Skeletal muscle cell (primary cell): ENCODE measurements at regions not wholly inside any gene's neighbourhood (a gene's known extent, or its start where the extent isn't known, plus 50 kb on each side); places are given as distances from the start of the nearest gene placed in this dataset.

ENCODE experiments used
- DNase-seq: peaks from one replicate; pipeline ENCODE4 v3.0.0-alpha.2; 2010; ENCODE audit warnings: low read depth
- H3K4me3 ChIP-seq: 2 replicates; pipeline ENCODE4 v1.5.1; 2011; ENCODE audit warnings: low read depth, mild to moderate bottlenecking, control low read depth, low read length, moderate library complexity

DNA sequence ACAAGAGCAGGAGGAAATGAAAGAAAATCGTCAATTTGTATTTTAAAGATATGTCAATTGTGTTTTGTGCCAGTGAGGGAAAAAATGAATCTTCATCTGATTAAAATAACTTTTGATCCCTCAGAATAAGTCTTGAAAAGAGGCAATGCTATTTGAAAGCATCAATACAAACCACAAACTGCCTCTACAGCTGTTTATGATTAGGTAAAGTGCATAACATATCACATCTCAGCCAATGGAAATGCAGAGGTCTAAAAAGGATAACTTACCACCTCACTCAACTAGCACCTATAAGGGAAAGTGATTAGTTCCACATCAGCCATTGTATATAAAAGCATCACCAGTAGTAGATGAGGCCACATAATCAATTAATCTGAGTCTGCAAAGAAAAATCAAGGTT is 492.2 kb upstream of the CDH2 start:
- DNase-seq: no peak
- H3K4me3 ChIP-seq: no peak overlapping the region

GRCh38 chr18:28666216-28666615 is 489.3 kb upstream of the CDH2 start:
- no peak overlapping the region for H3K4me3 ChIP-seq
- DNase-seq: no peak

DNA sequence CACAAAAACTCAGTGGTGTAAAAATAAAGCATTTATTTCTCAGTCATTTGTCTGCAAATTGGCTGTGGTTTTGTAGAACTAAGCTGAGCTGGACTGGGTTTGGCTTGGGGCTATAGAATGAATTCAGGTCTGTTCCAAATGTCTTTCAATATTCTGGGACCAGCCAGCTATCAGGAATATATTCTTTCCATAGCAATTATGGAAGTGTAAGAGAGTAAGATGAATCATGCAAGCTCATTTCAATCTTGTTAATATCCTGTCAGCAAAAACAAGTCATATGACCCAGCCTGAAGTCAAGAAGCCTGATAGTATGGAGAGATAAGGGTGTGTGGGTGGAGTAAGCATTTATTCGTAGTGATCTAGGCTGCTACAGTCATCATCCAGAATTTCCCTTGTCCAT is 481.0 kb upstream of the CDH2 start:
- H3K4me3 ChIP-seq: no peak overlapping the region
- no peak for DNase-seq

DNA sequence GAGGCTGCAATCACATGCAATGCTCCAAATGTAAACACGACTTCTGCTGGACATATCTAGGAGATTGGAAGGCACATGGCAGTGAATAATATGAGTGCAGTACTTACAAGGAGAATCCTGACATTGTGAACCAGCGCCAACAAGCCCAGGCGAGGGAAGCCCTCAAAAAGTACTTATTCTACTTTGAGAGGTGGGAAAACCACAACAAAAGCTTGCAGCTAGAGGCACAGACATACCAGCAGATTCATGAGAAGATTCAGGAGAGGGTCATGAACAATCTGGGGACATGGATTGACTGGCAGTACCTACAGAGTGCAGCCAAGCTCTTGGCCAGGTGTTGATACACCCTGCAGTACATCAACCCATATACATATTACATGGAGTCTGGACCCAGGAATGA is 475.7 kb upstream of the CDH2 start:
- no peak for DNase-seq
- no peak overlapping the region for H3K4me3 ChIP-seq

DNA sequence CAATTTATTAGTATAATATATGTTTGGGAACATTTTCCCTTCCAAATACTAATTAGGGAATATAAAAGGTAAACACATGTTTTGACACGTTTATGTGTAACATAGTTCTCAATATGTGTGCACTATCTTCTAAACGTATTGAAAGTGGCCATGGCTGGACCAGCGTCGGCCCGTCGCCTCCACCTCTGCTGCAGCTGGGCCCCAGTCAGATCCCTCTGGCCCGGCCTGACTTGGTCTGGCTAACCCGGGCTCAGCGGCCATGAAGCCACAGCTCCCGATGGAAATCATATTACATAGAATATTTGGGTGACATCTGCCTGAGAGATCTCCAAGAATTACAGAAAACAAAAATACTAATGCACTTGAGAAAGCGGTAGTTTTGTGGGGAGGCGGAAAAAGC is 474.4 kb upstream of the CDH2 start:
- H3K4me3 ChIP-seq: no peak overlapping the region
- no peak for DNase-seq

- DNase-seq: no peak
These were observed 473.9 kb upstream of the CDH2 start for GRCh38 chr18:28650860-28651259.

DNA sequence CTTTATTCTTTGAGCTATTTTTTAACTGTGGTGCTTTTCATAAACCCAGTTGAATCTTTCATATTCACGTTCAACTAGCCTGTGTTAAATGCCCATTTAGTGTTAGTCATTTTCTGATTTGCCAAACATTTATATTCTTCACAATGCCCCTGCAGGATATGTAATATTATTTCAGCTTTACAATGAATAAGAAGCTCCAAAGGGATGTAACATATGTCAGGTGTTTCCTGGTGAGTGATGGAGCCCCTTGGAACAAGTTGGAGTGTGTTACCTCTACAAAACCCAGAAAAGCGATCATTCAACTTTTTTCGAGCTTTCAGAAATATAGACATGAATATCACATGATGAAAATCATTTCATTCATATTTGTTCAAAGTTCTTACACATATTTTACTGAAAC is 471.0 kb upstream of the CDH2 start:
- no peak overlapping the region for H3K4me3 ChIP-seq

More at GRCh38 chr18:28650860-28651259, 473.9 kb upstream of the CDH2 start:
- no peak overlapping the region for H3K4me3 ChIP-seq

DNA sequence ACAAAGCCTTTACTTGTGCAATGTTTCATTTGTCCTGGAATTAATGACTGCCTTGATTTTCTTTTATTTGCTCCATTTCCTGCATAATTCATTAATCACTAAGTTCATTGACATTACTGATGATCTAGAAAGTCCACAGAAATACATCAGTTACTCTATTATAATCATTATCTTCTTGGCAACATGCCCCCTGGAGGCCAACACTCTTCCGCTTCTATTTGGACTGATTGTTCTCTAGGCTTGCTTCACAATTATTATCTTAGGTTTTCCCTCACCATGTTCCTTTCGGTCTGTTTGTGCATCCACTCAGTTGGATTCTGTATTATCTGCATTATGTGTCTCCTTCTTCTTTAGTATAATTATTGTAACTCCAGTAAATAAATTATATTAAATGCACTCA is 461.0 kb upstream of the CDH2 start:
- DNase-seq: no peak
- no peak overlapping the region for H3K4me3 ChIP-seq

More for the DNA sequence above, 471.0 kb upstream of the CDH2 start:
- DNase-seq: no peak

GRCh38 chr18:28635530-28635929 is 458.6 kb upstream of the CDH2 start:
- no peak overlapping the region for H3K4me3 ChIP-seq
- DNase-seq: no peak

DNA sequence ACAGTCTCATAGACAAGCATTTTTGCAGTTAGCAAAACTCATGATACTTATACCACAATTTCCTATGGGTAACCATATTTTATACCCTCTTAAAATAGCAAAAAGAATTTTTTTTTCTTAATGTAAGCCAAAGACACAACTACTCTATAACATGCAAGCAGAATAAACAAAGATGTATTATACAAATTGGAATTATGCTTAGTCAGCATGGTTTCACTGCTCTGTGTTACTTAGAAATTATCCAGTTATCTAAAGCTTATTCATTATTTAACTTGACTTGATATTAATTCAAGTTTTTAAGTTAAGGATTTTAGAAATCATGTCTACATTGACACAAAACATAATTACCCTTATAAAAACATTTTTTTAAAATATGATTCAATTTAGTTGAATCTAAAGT is 449.8 kb upstream of the CDH2 start:
- no peak overlapping the region for H3K4me3 ChIP-seq
- no peak for DNase-seq

- no peak overlapping the region for H3K4me3 ChIP-seq
- DNase-seq: no peak
These were observed 431.1 kb upstream of the CDH2 start for GRCh38 chr18:28607991-28608390.

DNA sequence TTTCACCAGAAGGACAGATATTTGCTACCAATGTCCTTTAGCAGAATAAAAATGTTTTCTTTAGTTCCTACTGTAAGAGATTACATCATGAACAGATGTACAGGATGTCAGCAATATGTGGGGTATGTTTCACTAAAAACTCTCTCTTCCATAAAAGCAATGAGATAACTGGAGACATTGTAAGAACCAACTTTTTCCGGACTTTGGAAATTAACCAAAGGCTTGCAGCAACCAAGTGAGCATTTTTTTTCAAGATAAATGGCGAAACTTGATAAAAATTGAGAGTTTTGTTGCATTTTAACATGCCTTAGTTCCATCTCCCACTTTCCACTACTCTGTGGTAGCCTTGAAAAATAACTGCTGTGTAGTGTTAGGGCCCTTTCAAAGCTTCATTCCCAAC is 429.8 kb upstream of the CDH2 start:
- H3K4me3 ChIP-seq: no peak overlapping the region
- DNase-seq: no peak

DNA sequence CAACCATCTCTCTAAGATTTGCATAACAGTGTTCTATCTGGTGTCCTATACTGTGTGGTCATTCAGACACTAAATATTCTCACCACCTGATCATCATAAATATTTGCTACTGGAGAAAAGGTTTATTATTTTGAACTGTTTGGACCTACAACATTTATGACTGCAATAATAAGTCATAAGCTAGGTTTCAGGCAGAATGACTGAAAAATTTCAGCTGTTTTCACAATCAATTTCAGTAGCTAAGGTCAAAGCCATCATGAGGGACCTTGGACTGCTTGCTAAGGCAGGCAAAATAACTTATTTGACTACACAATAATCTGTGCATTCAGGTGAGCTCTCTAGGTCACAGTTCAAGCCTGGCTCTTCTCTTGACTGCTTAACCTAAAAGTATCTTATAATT is 425.5 kb upstream of the CDH2 start:
- no peak for DNase-seq
- no peak overlapping the region for H3K4me3 ChIP-seq

DNA sequence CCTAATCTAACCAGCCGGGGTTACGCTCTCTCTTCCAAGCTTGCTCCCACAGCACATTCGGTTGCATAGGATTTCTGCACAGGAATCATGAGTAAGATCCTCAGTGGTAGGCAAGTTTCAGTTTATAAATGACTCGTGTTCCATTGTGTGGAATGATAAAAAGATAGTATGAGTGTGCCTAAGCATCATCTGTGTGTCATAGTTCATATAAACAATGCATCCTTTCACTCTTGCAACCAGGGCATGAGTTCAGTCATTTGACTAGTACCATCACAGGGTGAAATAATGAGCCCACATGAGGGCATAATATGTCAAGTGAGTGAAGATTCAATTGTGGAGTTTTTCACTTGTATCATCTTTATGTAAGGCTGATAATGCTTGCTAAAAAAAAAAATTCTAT is 417.1 kb upstream of the CDH2 start:
- DNase-seq: no peak
- H3K4me3 ChIP-seq: no peak overlapping the region

DNA sequence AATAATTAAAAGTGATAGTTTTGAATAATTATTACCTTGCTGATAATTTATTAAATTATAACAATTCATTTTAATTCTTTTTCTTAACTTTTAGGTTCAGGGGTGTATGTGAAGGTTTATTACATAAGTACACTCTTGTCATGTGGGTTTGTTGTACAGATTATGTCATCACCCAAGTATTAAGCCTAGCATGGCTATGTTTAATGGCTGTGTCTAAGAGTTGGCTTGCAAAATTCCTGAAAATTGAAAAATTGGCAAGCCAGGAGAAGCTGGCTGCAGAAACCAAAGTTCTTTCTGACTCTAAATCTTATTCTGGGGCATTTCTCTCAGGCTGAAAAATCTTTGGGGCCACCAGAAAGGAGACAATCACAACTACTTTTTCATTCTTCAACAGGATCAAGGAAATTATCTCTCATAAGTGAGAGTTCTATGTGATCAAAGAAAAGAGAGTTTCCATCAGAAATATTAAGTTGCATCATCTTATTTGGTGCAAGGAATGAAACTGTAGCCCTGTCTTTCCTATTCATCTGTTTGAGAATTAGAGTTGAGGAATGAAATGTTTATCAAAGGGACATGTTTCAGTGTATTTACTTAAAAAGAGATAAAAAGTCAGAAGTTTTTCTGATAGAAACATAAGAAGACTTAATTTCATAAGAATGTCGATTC is 412.1 kb upstream of the CDH2 start:
- DNase-seq: no peak
- H3K4me3 ChIP-seq: no peak overlapping the region

DNA sequence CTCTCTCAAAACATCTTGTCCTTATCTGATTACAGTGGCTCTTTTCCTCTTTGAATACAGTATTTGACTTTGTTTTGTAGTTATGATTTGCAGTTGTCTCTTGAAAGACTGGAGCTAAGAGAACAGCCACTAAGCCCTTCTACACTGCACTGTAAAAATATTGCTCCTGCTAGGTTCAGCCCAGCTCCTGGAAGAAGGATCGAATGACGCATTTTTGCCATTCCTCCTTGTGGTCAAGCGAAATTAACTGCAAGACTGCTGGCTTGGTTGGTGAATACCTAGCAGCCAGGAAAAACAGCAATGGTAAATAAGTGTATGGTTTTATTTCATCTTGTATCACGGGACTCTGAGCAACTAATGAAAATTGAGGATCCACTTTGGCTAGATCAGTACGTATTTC is 407.8 kb upstream of the CDH2 start:
- H3K4me3 ChIP-seq: no peak overlapping the region
- peak; percentile 69 for DNase-seq

GRCh38 chr18:28582724-28583123 is 405.8 kb upstream of the CDH2 start:
- DNase-seq: no peak
- no peak overlapping the region for H3K4me3 ChIP-seq

DNA sequence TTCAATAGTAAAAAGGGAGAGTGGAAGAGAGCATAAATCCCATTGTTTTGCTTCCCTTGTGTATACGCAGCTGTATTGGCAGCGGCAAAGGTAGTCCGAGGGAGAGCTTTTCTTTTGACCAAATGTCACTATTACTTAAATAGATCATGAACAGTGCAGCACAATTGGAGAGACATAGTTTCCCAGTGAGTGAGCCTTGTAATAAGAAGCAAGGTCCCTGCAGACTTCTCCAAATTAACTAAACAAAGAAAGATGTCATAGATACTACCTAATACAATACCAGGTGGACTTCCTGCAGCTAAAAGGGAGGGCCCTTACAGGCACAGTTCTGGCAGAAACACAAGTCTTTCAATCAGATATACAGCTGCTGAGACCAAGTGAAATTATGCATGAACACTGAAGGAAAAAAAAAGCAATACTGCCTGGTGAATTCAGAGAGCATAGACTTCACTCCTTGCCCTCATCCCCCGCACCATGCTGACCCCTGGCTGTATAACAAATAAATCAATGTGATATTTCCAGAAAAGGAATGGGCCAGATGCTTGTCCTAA is 404.7 kb upstream of the CDH2 start:
- DNase-seq: no peak
- no peak overlapping the region for H3K4me3 ChIP-seq

DNA sequence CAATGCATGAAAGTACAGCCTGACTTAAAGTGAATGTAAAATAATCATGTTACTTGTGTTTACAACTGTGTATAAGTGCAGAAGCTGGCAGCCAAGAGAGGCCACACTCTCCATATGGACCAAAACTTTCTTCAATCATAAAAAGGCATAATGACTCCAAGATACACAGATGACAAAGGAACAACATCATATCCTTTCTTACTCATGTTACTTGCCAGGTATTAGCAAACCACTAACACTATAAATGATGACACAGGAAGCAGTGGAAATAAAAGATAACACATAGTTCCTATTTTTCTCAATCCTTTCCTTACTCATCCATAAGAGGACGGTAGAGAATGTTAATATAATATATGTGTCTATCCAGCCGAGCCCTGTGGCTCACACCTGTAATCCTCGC is 400.0 kb upstream of the CDH2 start:
- H3K4me3 ChIP-seq: no peak overlapping the region
- no peak for DNase-seq

- no peak overlapping the region for H3K4me3 ChIP-seq
- no peak for DNase-seq
These were observed 398.2 kb upstream of the CDH2 start for GRCh38 chr18:28575123-28575522.

DNA sequence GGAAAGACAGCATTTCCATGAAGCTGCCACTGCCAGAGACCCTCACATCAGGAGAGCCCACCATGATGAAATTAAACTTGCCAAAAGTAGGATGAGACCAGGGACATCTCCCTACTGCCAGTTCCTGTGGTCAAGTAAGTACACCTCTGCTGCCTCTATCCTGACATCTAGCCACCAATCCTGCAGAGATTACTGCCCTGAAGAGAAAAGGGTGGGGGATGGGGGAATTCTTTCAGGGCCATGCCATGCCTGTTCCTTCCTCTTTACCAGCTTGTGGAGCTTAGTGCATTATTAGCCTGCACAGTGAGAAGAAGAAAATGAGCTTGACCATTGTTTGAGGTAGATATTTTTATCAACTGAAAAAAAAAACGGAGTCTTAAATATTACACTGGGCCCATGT is 397.2 kb upstream of the CDH2 start:
- H3K4me3 ChIP-seq: no peak overlapping the region
- no peak for DNase-seq

- H3K4me3 ChIP-seq: no peak overlapping the region
- no peak for DNase-seq
These were observed 395.0 kb upstream of the CDH2 start for GRCh38 chr18:28571929-28572328.
